ENCODE measurements at regions not wholly inside any gene's neighbourhood (a gene's known extent, or its start where the extent isn't known, plus 50 kb on each side); places are given as distances from the start of the nearest gene placed in this dataset.

DNA sequence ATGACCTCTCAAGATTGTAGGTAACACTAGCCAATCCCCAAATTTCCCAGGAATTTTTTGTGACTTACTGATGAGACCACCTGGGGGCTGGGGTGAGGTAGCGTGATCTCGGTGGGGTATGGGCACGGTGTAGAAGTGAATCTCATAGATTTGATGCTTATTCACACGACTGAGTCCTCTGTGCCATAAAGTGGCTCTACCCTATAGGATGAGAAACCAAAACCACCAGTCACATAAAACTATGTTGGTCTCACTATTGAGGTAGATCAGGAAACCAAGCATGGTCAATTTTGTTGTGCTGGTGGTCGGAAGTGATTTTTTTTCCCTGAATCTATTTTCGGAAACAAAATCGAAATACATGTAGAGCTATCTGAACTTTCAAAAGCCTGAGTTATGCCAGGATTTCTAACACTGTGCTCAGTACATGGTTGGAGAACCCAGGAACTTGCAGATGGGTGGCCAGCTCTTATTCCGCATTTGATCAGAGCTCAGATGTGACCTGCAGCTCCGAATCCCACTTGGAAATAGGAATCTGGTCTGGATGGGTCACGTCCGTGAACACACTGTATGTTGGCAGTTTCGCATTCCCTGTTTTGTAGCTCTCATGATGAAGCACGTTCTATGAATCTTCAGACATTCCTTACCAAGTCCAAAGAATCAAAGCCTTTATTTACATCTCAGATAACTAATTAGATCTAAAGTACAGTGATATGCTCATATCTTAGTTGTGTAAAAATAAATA, 261.5 kb downstream of the KLF6 start:
- intact Hi-C loops (cut with DNase I), result no loop called here
- Histone ChIP-seq H3K27ac (no peak overlapping the region), H3K36me3 (no peaks in the 10 kb centered on the region), H3K27me3 (no peaks in the 10 kb centered on the region), H3K4me3 (no peak overlapping the region), H3K4me1 (peaks cover 0 to 28% (median 14%) of the 10 kb centered on the region in 3 donors), H3K9me3 (no peaks in the 10 kb centered on the region)
- TF ChIP-seq, protein P1, sequence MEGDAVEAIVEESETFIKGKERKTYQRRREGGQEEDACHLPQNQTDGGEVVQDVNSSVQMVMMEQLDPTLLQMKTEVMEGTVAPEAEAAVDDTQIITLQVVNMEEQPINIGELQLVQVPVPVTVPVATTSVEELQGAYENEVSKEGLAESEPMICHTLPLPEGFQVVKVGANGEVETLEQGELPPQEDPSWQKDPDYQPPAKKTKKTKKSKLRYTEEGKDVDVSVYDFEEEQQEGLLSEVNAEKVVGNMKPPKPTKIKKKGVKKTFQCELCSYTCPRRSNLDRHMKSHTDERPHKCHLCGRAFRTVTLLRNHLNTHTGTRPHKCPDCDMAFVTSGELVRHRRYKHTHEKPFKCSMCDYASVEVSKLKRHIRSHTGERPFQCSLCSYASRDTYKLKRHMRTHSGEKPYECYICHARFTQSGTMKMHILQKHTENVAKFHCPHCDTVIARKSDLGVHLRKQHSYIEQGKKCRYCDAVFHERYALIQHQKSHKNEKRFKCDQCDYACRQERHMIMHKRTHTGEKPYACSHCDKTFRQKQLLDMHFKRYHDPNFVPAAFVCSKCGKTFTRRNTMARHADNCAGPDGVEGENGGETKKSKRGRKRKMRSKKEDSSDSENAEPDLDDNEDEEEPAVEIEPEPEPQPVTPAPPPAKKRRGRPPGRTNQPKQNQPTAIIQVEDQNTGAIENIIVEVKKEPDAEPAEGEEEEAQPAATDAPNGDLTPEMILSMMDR (IDR thresholded peaks at IDR 0.05), result no peak
- TF ChIP-seq POLR2A (IDR thresholded peaks at IDR 0.05), result no peak
- WGBS, 2 donors, result 91 to 92% methylated on average over 13 of the region's 13 CpGs
- no peak for DNase-seq

DNA sequence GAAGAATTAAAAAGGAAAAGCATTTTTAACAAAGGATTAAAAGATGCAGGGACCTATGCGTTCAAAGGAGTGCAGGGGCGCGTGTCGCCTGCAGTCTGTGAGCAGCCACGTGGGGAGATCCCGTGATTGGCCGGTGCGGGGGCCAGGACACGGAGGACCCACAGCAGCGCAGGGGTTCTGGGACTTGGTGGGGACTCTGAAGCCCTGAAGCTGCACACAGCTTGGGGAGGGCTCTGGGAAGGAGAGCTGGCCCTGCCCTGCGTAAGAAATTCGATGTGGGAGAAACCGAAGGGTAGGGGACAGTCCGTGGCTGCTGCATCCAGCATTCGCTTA, 268.1 kb downstream of the KLF6 start:
- WGBS, 2 donors, result 80 to 81% methylated on average over 15 of the region's 15 CpGs
- TF ChIP-seq, protein P1 (IDR thresholded peaks at IDR 0.05), result no peak
- no peak for TF ChIP-seq POLR2A (IDR thresholded peaks at IDR 0.05)
- H3K4me1 ChIP-seq, result no peaks in the 10 kb centered on the region
- H3K27me3 ChIP-seq, result no peaks in the 10 kb centered on the region
- no peaks in the 10 kb centered on the region for H3K9me3 ChIP-seq
- H3K27ac ChIP-seq, result no peak overlapping the region
- no peaks in the 10 kb centered on the region for H3K36me3 ChIP-seq
- H3K4me3 ChIP-seq, result no peak overlapping the region
- intact Hi-C loops (cut with DNase I), result no loop called here
- no peak for DNase-seq

DNA sequence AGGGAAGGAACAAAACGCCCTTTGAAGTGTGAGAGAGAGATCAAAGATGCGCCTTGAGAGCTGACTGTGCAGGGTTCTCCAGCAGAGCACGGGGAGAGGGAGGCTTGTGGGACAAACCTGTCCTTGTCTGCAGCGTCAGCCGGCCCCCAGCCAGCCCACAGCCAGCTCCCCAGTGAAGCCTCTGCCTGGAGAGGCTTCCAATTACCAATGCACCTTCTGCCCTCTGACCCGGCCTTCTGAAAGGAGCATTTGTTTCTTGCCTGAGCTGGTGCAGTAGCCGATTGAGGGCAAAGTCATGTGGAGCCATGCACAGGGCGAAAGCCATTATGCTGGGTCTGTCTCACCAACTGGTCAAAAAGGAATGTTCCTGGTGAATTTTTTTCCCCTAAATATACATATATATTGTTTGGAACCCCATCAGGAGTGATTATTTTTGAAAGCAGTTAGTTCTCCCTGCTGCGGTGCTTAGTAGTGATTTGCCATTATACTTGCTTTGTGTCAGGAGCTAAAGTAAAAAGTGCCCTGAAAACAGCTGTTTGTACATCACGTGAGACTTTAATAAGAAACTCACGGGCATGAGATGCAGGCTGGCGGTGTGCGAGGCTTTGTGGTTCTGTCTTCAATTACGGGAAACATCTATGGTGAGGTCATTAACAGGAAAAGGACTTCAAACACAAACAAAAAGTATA, 268.6 kb downstream of the KLF6 start:
- no peaks in the 10 kb centered on the region for H3K4me1 ChIP-seq
- no peaks in the 10 kb centered on the region for H3K9me3 ChIP-seq
- no peak for DNase-seq
- no peak overlapping the region for H3K4me3 ChIP-seq
- TF ChIP-seq, protein P1 (IDR thresholded peaks at IDR 0.05), result no peak
- TF ChIP-seq POLR2A (IDR thresholded peaks at IDR 0.05), result no peak
- no peaks in the 10 kb centered on the region for H3K27me3 ChIP-seq
- WGBS, 2 donors, result 82 to 89% methylated on average over 13 to 14 of the region's 14 CpGs
- H3K27ac ChIP-seq, result no peak overlapping the region
- intact Hi-C loops (cut with DNase I), result no loop called here
- H3K36me3 ChIP-seq, result no peaks in the 10 kb centered on the region

DNA sequence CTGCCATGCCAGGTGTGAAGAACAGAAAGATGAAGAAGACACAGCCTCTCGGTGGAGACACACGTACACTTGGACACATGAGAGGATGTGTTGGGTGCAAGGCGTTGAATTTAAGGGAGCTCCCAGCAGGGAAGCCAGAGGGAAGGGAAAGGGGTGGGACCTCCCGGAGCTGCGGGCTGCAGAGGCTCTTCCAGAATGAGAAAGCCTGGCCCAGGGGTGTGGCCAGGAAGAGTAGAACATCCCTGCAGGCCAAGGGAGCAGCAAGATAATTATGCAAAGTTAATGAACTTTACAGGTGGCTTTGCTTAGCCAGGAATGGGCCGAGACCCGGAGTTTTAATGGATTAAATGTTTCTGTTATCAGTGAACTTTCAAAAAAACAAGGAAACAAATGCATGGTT, 270.3 kb downstream of the KLF6 start:
- TF ChIP-seq, protein P1 (IDR thresholded peaks at IDR 0.05), result no peak
- TF ChIP-seq POLR2A (IDR thresholded peaks at IDR 0.05), result no peak
- Histone ChIP-seq H3K4me1 (no peaks in the 10 kb centered on the region), H3K4me3 (no peak overlapping the region), H3K36me3 (no peaks in the 10 kb centered on the region), H3K27me3 (no peaks in the 10 kb centered on the region), H3K9me3 (no peaks in the 10 kb centered on the region), H3K27ac (no peak overlapping the region)
- no peak for DNase-seq
- intact Hi-C loops (cut with DNase I), result no loop called here
- 62 to 82% methylated on average over 7 of the region's 7 CpGs for WGBS, 2 donors

DNA sequence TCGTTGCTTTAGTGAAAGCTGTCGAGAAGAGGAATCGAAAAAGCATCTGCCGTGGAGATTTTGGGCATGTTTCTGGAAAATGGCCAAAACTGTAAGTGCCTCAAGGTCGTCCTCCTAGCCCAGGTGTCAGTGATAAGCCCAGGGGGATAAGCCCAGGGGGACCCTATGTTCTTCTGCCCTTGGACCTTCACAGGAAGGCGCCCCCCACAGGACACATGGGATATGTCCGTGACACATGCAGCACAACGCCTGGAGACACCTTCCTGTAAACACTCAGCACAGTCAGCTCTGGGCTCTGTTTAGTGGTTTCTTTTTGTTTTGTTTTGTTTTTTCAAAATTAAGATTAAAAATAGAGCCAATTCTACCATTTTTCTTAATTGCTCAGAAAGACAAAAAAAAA, 272.7 kb downstream of the KLF6 start:
- no peak overlapping the region for H3K27ac ChIP-seq
- H3K36me3 ChIP-seq, result no peaks in the 10 kb centered on the region
- H3K4me1 ChIP-seq, result no peaks in the 10 kb centered on the region
- TF ChIP-seq POLR2A (IDR thresholded peaks at IDR 0.05), result no peak
- TF ChIP-seq, protein P1 (IDR thresholded peaks at IDR 0.05), result peak in 1 of 6 experiments; percentile 5
- H3K9me3 ChIP-seq, result no peaks in the 10 kb centered on the region
- 76 to 79% methylated on average over 8 of the region's 8 CpGs for WGBS, 2 donors
- H3K27me3 ChIP-seq, result no peaks in the 10 kb centered on the region
- no peak for DNase-seq
- H3K4me3 ChIP-seq, result no peak overlapping the region
- intact Hi-C loops (cut with DNase I), result no loop called here
